Activated CD8-positive, alpha-beta T cell treated with anti-CD3 and anti-CD28 coated beads for 36 hours (primary cell): ENCODE measurements at regions not wholly inside any gene's neighbourhood (a gene's known extent, or its start where the extent isn't known, plus 50 kb on each side); places are given as distances from the start of the nearest gene placed in this dataset.

Source experiments
- ATAC-seq: fragments of 200-7000 bp; cut with Tn5 transposase; one replicate; pipeline ENCODE4 v1.10.0; 2021; ENCODE audit warnings: mild to moderate bottlenecking, moderate library complexity
- CTCF ChIA-PET: fragments of 350-600 bp; sonication (Branson Sonifier 250); formaldehyde crosslinking; loops from one replicate; lab custom pipeline; 2021; ENCODE audit warnings: antibody characterized with exemption; lab: Charles Lee
- POLR2A ChIA-PET: fragments of 350-600 bp; sonication (Branson Sonifier 250); formaldehyde crosslinking; loops from one replicate; lab custom pipeline; 2021; ENCODE audit warnings: antibody characterized with exemption; lab: Charles Lee
- DNase-seq: peaks from one replicate; pipeline ENCODE4 v3.0.0-alpha.2; 2020
- H3K27ac Mint-ChIP-seq: one replicate; pipeline ENCODE4 v1.8.0; 2021; ENCODE audit warnings: mild to moderate bottlenecking, mixed read lengths
- H3K27me3 Mint-ChIP-seq: one replicate; pipeline ENCODE4 v1.8.0; 2021; ENCODE audit warnings: mixed read lengths
- H3K36me3 Mint-ChIP-seq: one replicate; pipeline ENCODE4 v1.8.0; 2021; ENCODE audit warnings: low read depth, mixed read lengths
- H3K4me1 Mint-ChIP-seq: one replicate; pipeline ENCODE4 v1.8.0; 2021; ENCODE audit warnings: low read depth, mixed read lengths
- H3K4me3 Mint-ChIP-seq: one replicate; pipeline ENCODE4 v1.8.0; 2021; ENCODE audit warnings: mild to moderate bottlenecking, moderate library complexity, mixed read lengths
- H3K9me3 Mint-ChIP-seq: one replicate; pipeline ENCODE4 v1.8.0; 2021; ENCODE audit warnings: mixed read lengths
- intact Hi-C: fragments of 100-400 bp; cut with micrococcal nuclease; formaldehyde crosslinking; loops from one replicate; pipeline ENCODE4 v1.10.0; 2022
- TF ChIP-seq, protein P1 (sequence below): fragments of 200-600 bp; IDR thresholded peaks from one replicate; pipeline ENCODE4 v1.8.0; 2022; ENCODE audit warnings: antibody characterized with exemption, mild to moderate bottlenecking

DNA sequence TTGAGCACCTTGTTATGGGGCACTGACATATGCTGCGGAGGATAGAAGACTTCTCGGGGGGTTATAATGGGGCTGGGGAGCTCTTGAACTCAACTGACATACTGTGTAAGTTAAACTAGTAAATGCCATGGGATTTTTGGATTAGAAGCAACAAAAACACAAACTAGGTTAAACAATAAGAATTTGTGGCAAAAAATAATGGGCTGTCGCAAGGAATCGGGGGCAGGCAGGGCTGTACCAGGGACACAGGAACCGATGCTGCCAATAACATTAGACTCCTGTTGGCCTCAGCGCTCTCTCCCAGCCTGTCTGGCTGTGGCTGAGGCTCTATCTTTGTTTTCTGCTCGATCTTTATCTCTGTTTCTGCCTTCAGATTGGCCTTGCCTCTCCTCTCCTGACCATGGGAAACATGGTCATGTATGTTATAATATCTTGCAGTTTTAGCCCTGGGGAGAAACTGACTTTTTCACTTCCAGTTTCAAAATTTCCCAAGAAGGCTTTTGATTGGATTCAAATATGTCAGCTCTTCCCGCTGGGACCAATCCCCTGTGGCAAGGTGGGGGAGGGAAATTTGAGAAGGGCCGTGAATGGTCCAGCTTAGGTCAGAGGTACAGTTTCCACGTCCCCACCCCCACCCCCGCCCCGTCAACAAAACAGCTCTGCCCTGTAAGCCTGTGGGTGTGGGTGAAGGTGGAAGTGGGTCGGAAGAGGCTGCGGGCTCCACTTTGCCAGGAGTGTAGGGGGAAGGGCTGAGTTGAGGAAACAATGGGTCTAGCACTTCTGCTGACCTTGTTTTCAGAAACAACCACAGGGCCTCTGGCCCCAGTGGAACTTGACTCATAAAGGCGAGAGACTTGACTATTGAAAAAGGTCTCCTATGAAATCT lies 161.1 kb upstream of the TBL1XR1 start:
- peak; percentile 58 for ATAC-seq
- H3K9me3 Mint-ChIP-seq, result peaks cover 2% of the 10 kb centered on the region
- TF ChIP-seq, protein P1, sequence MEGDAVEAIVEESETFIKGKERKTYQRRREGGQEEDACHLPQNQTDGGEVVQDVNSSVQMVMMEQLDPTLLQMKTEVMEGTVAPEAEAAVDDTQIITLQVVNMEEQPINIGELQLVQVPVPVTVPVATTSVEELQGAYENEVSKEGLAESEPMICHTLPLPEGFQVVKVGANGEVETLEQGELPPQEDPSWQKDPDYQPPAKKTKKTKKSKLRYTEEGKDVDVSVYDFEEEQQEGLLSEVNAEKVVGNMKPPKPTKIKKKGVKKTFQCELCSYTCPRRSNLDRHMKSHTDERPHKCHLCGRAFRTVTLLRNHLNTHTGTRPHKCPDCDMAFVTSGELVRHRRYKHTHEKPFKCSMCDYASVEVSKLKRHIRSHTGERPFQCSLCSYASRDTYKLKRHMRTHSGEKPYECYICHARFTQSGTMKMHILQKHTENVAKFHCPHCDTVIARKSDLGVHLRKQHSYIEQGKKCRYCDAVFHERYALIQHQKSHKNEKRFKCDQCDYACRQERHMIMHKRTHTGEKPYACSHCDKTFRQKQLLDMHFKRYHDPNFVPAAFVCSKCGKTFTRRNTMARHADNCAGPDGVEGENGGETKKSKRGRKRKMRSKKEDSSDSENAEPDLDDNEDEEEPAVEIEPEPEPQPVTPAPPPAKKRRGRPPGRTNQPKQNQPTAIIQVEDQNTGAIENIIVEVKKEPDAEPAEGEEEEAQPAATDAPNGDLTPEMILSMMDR, result no peak
- H3K4me1 Mint-ChIP-seq, result peaks cover 53% of the 10 kb centered on the region
- CTCF ChIA-PET, result interaction anchor here (1.0 to 1.5 kb wide), 3 partner anchors 12 to 160 kb away, joined by 3 to 6 read pairs (median 4); no protein-coding TSS in a partner anchor
- H3K4me3 Mint-ChIP-seq, result peak overlapping the region; percentile 65
- no peaks in the 10 kb centered on the region for H3K36me3 Mint-ChIP-seq
- intact Hi-C loops, result loop anchor here (1.0 to 5.0 kb wide), 2 partner anchors 20 to 41 kb away; no protein-coding TSS in a partner anchor
- H3K27ac Mint-ChIP-seq, result peak overlapping the region; percentile 96
- POLR2A ChIA-PET, result interaction anchor here (1.1 to 5.2 kb wide), 8 partner anchors 11 to 306 kb away, joined by 3 to 111 read pairs (median 8); partner anchors contain the start of gene TBL1XR1
- DNase-seq, result peak; percentile 82
- no peaks in the 10 kb centered on the region for H3K27me3 Mint-ChIP-seq

DNA sequence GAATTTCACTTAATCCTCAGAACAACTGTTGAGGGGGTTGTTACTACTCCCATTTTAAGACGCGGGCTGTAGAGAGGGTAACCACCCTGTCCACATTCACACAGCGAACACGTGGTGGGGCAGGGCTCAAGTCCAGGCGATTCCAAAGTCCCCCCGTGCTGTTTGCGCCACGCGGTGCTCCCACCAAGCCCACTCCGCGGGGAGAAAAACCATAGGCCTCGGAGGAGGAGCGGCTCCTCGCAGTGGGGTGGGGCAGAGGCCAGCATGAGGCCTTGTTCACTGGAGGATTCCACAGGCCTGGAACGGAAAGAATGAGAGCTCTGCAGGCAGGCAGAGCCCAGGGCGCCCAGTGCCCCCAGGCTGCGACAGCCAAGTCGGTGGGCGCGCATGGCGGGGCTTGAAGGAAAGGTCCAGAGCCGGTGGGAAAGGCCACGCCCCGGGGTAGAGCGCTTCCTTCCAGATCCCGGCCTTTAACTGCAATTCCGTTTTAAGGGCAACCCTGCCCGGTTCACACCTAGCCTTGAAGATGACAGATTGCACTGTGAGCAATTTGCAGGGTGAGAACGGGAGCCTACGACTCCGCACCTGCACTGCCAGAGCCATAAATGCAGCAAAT lies 161.8 kb upstream of the TBL1XR1 start:
- H3K36me3 Mint-ChIP-seq, result no peaks in the 10 kb centered on the region
- ChIA-PET CTCF (interaction anchor here (1.4 to 2.5 kb wide), 4 partner anchors 13 to 307 kb away, joined by 4 to 11 read pairs (median 7); no protein-coding TSS in a partner anchor), POLR2A (interaction anchor here (0.6 to 5.2 kb wide), 18 partner anchors 12 to 642 kb away, joined by 3 to 111 read pairs (median 5); partner anchors contain the start of gene TBL1XR1)
- H3K27ac Mint-ChIP-seq, result peak overlapping the region; percentile 96
- peak overlapping the region; percentile 65 for H3K4me3 Mint-ChIP-seq
- intact Hi-C loops, result loop anchor here (1.0 to 5.0 kb wide), 2 partner anchors 21 to 42 kb away; no protein-coding TSS in a partner anchor
- no peaks in the 10 kb centered on the region for H3K27me3 Mint-ChIP-seq
- H3K9me3 Mint-ChIP-seq, result no peaks in the 10 kb centered on the region
- peaks cover 53% of the 10 kb centered on the region for H3K4me1 Mint-ChIP-seq
- peak; percentile 68 for DNase-seq
- peak; percentile 32 for ATAC-seq
- TF ChIP-seq, protein P1, result no peak

DNA sequence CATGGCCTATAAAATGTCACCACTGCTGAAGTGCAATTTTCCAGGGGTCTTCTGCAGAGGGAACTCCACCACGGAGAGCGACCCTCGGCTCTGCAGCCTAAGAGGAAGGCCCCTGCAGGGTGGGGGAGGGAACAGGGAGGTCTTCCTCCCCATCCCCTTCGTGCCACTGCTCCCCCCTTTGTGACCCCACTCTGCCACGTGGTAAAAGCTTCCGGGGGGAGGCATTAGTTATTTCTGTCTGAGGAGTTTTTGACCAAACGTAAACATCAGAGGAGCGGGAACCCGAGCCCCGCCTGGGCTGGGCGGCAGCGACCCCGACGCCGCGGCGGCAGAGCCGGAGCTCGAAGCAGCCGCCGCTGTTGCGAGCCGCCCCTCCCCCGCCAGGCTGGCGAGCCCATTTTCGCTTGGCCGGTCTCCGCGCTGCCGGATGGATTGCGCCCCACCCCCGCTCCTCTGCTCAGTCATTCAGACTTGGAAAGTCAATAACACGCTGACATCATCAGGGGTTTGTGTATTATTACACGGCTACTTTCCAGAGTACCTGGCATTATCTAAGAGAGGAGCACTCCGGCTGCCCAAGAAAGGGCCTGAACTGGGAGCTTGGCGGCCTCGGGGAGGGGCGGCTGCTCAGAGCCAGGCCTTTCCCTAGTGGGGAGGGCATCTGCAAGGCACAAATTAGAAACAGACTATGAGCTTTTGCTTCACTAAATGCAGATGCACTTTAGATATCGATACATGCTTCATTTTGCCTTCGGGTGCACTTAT lies 162.5 kb upstream of the TBL1XR1 start:
- peak overlapping the region; percentile 96 for H3K27ac Mint-ChIP-seq

More for the DNA sequence above, 162.5 kb upstream of the TBL1XR1 start:
- DNase-seq, result peak; percentile 96
- peak overlapping the region; percentile 65 for H3K4me3 Mint-ChIP-seq
- no peaks in the 10 kb centered on the region for H3K9me3 Mint-ChIP-seq
- TF ChIP-seq, protein P1, result no peak
- H3K4me1 Mint-ChIP-seq, result peaks cover 53% of the 10 kb centered on the region
- CTCF ChIA-PET, result interaction anchor here (0.7 to 2.5 kb wide), 5 partner anchors 9 to 308 kb away, joined by 3 to 11 read pairs (median 6); no protein-coding TSS in a partner anchor
- POLR2A ChIA-PET, result interaction anchor here (0.6 to 5.2 kb wide), 25 partner anchors 11 to 642 kb away, joined by 3 to 111 read pairs (median 4); partner anchors contain the start of gene TBL1XR1
- intact Hi-C loops, result loop anchor here (1.0 to 5.0 kb wide), 5 partner anchors 42 to 309 kb away; no protein-coding TSS in a partner anchor
- no peaks in the 10 kb centered on the region for H3K27me3 Mint-ChIP-seq
- peak; percentile 75 for ATAC-seq
- no peaks in the 10 kb centered on the region for H3K36me3 Mint-ChIP-seq
